ENCODE measurements at regions not wholly inside any gene's neighbourhood (a gene's known extent, or its start where the extent isn't known, plus 50 kb on each side); places are given as distances from the start of the nearest gene placed in this dataset.
"Not testable (repeated sequence)": the region's sequence is repeated elsewhere in the genome, so short reads cannot be mapped to it uniquely, and the experiment has no call there.

DNA sequence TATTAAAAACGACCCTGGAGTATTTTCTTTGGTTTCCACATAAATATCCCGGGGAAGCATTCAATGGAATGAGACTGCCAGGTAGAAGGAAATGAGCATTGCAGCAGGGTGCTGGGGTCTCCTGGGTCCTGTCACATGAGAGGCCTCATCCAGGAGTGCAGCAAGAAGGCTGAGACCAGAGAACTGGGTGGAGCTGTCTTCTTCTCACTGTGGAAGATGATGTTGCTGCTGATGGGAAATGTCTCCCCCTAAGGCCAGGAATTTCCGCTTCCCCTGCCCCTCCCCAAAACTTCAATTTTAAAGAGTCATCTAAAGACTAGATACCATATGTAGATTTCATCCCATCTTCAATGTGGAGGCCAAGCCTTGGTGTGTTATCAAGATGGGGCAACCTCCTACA, 95.2 kb upstream of the SIX2 start:
- peaks cover 8% of the 10 kb centered on the region for H3K9me3 ChIP-seq (replicated peaks)
- no peak for DNase-seq
- H3K4me1 ChIP-seq, result no peaks in the 10 kb centered on the region
- peaks cover 31% of the 10 kb centered on the region for H3K27me3 ChIP-seq (ENCODE audit: low read depth)
- no peaks in the 10 kb centered on the region for H3K36me3 ChIP-seq
- intact Hi-C loops (cut with micrococcal nuclease), result no loop called here
- TF ChIP-seq, protein P1, sequence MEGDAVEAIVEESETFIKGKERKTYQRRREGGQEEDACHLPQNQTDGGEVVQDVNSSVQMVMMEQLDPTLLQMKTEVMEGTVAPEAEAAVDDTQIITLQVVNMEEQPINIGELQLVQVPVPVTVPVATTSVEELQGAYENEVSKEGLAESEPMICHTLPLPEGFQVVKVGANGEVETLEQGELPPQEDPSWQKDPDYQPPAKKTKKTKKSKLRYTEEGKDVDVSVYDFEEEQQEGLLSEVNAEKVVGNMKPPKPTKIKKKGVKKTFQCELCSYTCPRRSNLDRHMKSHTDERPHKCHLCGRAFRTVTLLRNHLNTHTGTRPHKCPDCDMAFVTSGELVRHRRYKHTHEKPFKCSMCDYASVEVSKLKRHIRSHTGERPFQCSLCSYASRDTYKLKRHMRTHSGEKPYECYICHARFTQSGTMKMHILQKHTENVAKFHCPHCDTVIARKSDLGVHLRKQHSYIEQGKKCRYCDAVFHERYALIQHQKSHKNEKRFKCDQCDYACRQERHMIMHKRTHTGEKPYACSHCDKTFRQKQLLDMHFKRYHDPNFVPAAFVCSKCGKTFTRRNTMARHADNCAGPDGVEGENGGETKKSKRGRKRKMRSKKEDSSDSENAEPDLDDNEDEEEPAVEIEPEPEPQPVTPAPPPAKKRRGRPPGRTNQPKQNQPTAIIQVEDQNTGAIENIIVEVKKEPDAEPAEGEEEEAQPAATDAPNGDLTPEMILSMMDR (IDR thresholded peaks at IDR 0.05; ENCODE audit: borderline replicate concordance), result no peak
- no peak overlapping the region for H3K4me3 ChIP-seq
- no peak overlapping the region for H3K27ac ChIP-seq (replicated peaks)

DNA sequence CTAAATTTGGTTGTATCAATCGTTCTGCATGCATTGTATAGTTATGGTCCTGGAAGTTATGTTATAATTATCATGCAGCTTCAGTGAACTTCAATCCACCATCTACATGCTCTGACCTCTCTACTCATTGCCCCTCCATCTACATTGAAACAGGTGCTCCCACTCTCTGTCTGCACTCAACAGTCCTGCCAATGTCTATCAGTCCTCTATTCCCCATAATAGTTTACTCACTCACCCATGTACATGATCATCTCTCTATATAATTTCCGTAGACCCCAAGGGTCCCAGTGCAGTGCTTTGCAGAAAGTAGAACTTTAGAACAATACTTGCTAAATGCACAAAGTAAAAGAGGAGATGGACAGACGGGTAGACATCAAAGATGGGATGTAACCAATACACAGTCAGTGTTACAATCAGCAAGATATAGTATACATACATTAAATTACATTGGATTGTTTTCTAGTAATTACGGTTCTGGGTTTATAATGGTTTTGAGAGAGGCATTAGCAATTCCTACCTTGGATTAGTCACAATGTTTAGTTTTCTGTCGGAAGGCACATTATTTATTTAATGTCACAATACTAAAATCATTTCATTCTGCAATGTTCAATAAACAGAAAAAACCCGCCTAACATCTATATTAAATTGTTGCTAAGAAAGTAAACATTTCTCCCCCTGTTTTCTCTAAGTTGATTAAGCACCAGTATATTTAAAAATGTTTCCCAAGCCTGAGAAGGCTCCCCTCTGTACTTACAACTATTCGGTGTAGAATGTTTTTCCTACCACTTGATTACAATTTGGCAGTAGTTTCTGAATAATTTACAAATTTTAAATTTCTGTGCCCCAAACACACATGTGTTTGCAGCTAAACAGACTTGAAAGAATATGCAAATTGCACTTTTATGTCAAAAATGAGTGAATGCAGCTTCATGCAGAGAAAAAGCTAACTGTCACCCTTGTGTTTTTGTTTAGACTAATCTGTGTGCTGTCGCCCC, 94.4 kb upstream of the SIX2 start:
- Histone ChIP-seq H3K4me3 (no peak overlapping the region), H3K4me1 (no peaks in the 10 kb centered on the region), H3K27ac (replicated peaks) (no peak overlapping the region), H3K36me3 (no peaks in the 10 kb centered on the region), H3K27me3 (ENCODE audit: low read depth) (peaks cover 34% of the 10 kb centered on the region), H3K9me3 (replicated peaks) (peaks cover 8% of the 10 kb centered on the region)
- DNase-seq, result no peak
- TF ChIP-seq, protein P1 (IDR thresholded peaks at IDR 0.05; ENCODE audit: borderline replicate concordance), result no peak
- intact Hi-C loops (cut with micrococcal nuclease), result no loop called here

DNA sequence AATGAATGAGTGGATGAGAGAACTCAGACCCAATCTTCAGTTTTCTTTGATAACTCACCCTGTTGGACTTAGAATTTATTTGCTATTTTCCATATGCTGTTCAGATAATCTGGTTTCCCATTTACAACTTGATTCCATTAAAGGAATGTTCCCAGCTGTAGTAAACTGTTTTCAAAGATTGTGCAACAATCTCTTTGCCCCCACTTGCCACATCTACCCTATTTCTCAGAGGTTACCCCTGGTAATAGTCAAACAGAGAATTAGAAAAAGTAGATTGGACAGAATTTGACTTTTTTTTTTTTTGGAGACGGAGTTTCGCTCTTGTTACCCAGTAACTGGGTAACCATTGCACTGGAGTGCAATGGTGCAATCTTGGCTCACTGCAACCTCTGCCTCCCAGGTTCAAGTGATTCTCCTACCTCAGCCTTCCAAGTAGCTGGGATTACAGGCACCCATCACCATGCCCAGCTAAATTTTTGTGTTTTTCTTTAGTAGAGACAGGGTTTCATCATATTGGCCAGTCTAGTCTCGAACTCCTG, 93.4 kb upstream of the SIX2 start:
- peaks cover 8% of the 10 kb centered on the region for H3K9me3 ChIP-seq (replicated peaks)
- no peaks in the 10 kb centered on the region for H3K36me3 ChIP-seq
- H3K27ac ChIP-seq (replicated peaks), result no peak overlapping the region
- TF ChIP-seq, protein P1 (IDR thresholded peaks at IDR 0.05; ENCODE audit: borderline replicate concordance), result no peak
- no peaks in the 10 kb centered on the region for H3K4me1 ChIP-seq
- H3K27me3 ChIP-seq (ENCODE audit: low read depth), result peaks cover 34% of the 10 kb centered on the region
- intact Hi-C loops (cut with micrococcal nuclease), result no loop called here
- no peak for DNase-seq
- H3K4me3 ChIP-seq, result no peak overlapping the region

DNA sequence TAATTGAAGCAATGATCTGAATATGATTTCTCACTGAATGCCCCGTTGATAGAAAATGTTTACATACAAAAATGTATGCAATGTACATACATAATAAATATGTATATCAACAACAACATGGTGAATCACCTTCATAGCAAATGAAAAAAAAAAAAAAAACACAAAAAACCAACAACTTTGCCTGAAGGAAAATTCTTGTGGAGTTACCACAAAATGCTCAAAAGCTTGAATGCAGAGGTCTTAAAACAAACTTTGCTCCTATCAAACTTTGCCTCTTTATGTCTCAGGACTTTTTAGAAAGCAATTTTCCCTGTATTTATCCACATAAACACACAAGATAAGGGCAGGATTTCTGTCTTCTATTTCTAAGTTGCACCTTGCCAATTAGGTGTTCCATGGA, 92.9 kb upstream of the SIX2 start:
- Histone ChIP-seq H3K27ac (replicated peaks) (no peak overlapping the region), H3K36me3 (no peaks in the 10 kb centered on the region), H3K4me1 (no peaks in the 10 kb centered on the region), H3K27me3 (ENCODE audit: low read depth) (peaks cover 35% of the 10 kb centered on the region), H3K4me3 (no peak overlapping the region), H3K9me3 (replicated peaks) (peaks cover 6% of the 10 kb centered on the region)
- TF ChIP-seq, protein P1 (IDR thresholded peaks at IDR 0.05; ENCODE audit: borderline replicate concordance), result no peak
- no peak for DNase-seq
- intact Hi-C loops (cut with micrococcal nuclease), result no loop called here

DNA sequence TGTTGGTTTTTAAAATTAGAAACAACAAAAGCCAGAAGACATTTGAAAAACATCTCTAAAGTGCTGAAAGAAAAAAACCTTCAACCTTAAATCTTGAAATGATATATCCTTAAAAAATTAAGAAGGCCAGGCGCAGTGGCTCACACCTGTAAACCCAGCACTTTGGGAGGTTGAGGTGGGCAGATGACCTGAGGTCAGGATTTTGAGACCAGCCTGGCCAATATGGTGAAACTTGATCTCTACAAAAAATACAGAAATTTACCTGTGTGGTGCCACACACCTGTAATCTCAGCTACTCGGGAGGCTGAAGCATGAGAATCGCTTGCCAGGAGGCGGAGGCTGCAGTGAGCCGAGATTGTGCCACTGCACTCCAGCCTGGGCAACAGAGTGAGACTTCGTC, 87.7 kb upstream of the SIX2 start:
- H3K4me3 ChIP-seq, result no peak overlapping the region
- no peak for DNase-seq
- TF ChIP-seq, protein P1 (IDR thresholded peaks at IDR 0.05; ENCODE audit: borderline replicate concordance), result no peak
- no peak overlapping the region for H3K27ac ChIP-seq (replicated peaks)
- intact Hi-C loops (cut with micrococcal nuclease), result no loop called here
- no peaks in the 10 kb centered on the region for H3K9me3 ChIP-seq (replicated peaks)
- peaks cover 63% of the 10 kb centered on the region for H3K27me3 ChIP-seq (ENCODE audit: low read depth)
- no peaks in the 10 kb centered on the region for H3K4me1 ChIP-seq
- H3K36me3 ChIP-seq, result no peaks in the 10 kb centered on the region

DNA sequence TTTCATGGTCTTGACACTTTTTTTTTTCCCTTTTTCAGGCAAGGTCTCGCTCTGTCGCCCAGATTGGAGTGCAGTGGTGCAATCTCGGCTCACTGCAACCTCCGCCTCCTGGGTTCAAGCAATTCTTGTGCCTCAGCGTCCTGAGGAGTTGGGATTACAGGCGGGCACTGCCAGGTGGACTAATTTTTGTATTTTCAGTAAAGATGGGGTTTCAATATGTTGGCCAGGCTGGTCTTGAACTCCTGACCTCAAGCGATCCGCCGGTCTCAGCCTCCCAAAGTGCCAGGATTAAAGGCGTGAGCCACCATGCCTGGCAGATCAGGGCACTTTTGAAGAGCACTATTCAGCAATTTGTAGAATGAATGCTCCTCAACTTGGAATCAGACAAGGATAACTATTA, 86.8 kb upstream of the SIX2 start:
- H3K27me3 ChIP-seq (ENCODE audit: low read depth), result peaks cover 63% of the 10 kb centered on the region
- H3K36me3 ChIP-seq; H3K4me3 ChIP-seq; H3K9me3 ChIP-seq (replicated peaks); H3K27ac ChIP-seq (replicated peaks); DNase-seq; H3K4me1 ChIP-seq; intact Hi-C loops (cut with micrococcal nuclease): not testable (repeated sequence)
